ENCODE measurements at regions not wholly inside any gene's neighbourhood (a gene's known extent, or its start where the extent isn't known, plus 50 kb on each side); places are given as distances from the start of the nearest gene placed in this dataset.
A peak's percentile ranks its signal among the peaks of the same experiment; 100 is the strongest.

- ChIA-PET CTCF (no interaction called here), POLR2A (ENCODE audit: low non-redundant PET) (no interaction called here)
- H3K36me3 ChIP-seq (ENCODE audit: insufficient read depth, low read length, poor library complexity, severe bottlenecking) = no peaks in the 10 kb centered on the region
- intact Hi-C loops (cut with micrococcal nuclease; ENCODE audit: unreplicated experiment) = no loop called here
- no peaks in the 10 kb centered on the region for H3K9me3 ChIP-seq (ENCODE audit: low read depth, low read length, poor library complexity, severe bottlenecking)
- no peak overlapping the region for H3K27ac ChIP-seq (ENCODE audit: low read depth, low read length, poor library complexity, severe bottlenecking)
- H3K4me3 ChIP-seq (ENCODE audit: low read depth, low read length, poor library complexity, severe bottlenecking) = no peak overlapping the region
- no peaks in the 10 kb centered on the region for H3K27me3 ChIP-seq (replicated peaks; ENCODE audit: insufficient read depth, low read depth, low read length, poor library complexity)
- no TSS peak for BruUV-seq (replicated peaks)
- DNase-seq (ENCODE audit: low spot score) = no peak
- TF ChIP-seq EZH2 (IDR thresholded peaks at IDR 0.05; ENCODE audit: borderline replicate concordance, low read depth, low read length, poor library complexity, severe bottlenecking) (no peak), CTCF (conservative IDR thresholded peaks at IDR 0.05; ENCODE audit: low read depth, low read length) (no peak)
- H3K4me1 ChIP-seq (ENCODE audit: insufficient read depth, low read length, poor library complexity, severe bottlenecking) = peaks cover 5% of the 10 kb centered on the region
Observed at GRCh38 chr7:115300231-115300870, 378.5 kb downstream of the MDFIC start.

DNA sequence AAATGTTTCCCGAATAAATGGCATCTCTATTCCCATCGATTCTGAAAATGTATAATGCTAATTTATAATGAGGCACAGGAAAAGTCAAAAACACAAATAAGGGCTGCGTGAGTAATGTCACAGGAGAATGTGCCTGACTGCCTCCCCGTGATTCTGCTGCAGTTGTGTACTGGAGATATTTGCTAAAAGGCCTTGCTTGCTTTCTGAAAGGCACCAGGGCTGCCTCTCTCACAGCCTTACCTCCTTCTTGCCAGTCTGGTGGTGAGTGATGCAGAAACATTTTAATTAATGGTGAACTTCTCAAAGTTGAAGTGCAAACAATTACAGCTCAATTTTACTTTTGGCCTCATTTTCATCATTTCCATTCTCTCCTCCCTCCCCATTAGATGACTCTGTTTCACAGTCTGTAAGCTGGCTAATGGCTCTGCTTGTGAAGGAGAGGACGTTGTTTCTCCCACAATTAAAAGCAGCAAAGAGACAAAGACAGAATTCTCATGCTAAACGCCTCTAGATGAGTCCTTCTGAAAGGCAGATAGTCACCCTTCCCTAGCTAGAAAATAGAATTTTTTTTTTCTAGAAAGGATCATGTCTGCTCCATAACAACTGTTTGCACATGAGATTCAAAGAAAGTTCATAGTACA lies 377.6 kb downstream of the MDFIC start:
- H3K36me3 ChIP-seq (ENCODE audit: insufficient read depth, low read length, poor library complexity, severe bottlenecking) = no peaks in the 10 kb centered on the region
- H3K27me3 ChIP-seq (replicated peaks; ENCODE audit: insufficient read depth, low read depth, low read length, poor library complexity) = no peaks in the 10 kb centered on the region
- BruUV-seq (replicated peaks) = no TSS peak
- POLR2A ChIA-PET (ENCODE audit: low non-redundant PET) = no interaction called here
- DNase-seq (ENCODE audit: low spot score) = no peak
- no peak for TF ChIP-seq CTCF (conservative IDR thresholded peaks at IDR 0.05; ENCODE audit: low read depth, low read length)
- TF ChIP-seq EZH2 (IDR thresholded peaks at IDR 0.05; ENCODE audit: borderline replicate concordance, low read depth, low read length, poor library complexity, severe bottlenecking) = no peak
- intact Hi-C loops (cut with micrococcal nuclease; ENCODE audit: unreplicated experiment) = no loop called here
- peaks cover 5% of the 10 kb centered on the region for H3K4me1 ChIP-seq (ENCODE audit: insufficient read depth, low read length, poor library complexity, severe bottlenecking)
- CTCF ChIA-PET = no interaction called here
- H3K9me3 ChIP-seq (ENCODE audit: low read depth, low read length, poor library complexity, severe bottlenecking) = no peaks in the 10 kb centered on the region
- no peak overlapping the region for H3K27ac ChIP-seq (ENCODE audit: low read depth, low read length, poor library complexity, severe bottlenecking)
- no peak overlapping the region for H3K4me3 ChIP-seq (ENCODE audit: low read depth, low read length, poor library complexity, severe bottlenecking)

DNA sequence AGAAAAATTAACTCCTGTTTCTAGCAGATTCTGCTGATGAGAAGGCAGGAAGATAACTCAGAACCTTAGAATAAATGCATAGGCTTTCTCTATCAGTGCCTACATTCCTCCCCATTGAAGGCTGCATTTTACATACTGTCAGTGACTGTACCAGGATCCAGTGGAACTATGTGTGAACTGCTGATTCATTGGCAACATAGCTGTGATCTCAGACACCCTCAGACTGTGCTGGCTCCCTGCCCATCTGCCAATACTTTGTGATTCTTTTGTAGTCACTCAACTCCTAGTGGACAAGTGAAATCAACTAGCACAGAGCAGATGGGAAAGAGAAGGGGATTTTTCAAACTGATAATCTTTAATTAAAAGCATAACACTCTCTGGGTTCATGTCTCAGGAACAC lies 375.8 kb downstream of the MDFIC start:
- Histone ChIP-seq H3K36me3 (ENCODE audit: insufficient read depth, low read length, poor library complexity, severe bottlenecking) (no peaks in the 10 kb centered on the region), H3K27me3 (replicated peaks; ENCODE audit: insufficient read depth, low read depth, low read length, poor library complexity) (no peaks in the 10 kb centered on the region), H3K4me1 (ENCODE audit: insufficient read depth, low read length, poor library complexity, severe bottlenecking) (peaks cover 5% of the 10 kb centered on the region), H3K27ac (ENCODE audit: low read depth, low read length, poor library complexity, severe bottlenecking) (no peak overlapping the region), H3K4me3 (ENCODE audit: low read depth, low read length, poor library complexity, severe bottlenecking) (no peak overlapping the region), H3K9me3 (ENCODE audit: low read depth, low read length, poor library complexity, severe bottlenecking) (no peaks in the 10 kb centered on the region)
- intact Hi-C loops (cut with micrococcal nuclease; ENCODE audit: unreplicated experiment) = no loop called here
- peak; percentile 76 for DNase-seq (ENCODE audit: low spot score)
- POLR2A ChIA-PET (ENCODE audit: low non-redundant PET) = no interaction called here
- TF ChIP-seq EZH2 (IDR thresholded peaks at IDR 0.05; ENCODE audit: borderline replicate concordance, low read depth, low read length, poor library complexity, severe bottlenecking) = no peak
- TF ChIP-seq CTCF (conservative IDR thresholded peaks at IDR 0.05; ENCODE audit: low read depth, low read length) = no peak
- no TSS peak for BruUV-seq (replicated peaks)
- CTCF ChIA-PET = no interaction called here

Data from A673 (cell line).